Activated T-helper 17 cell treated with anti-CD3 and anti-CD28 coated beads, Interleukin-2, amount 50 U/mL, for 72 hours (primary cell): ENCODE measurements at regions not wholly inside any gene's neighbourhood (a gene's known extent, or its start where the extent isn't known, plus 50 kb on each side); places are given as distances from the start of the nearest gene placed in this dataset.

Experiments used
- ATAC-seq: fragments of 150-1000 bp; cut with Tn5 transposase; replicated peaks from 2 replicates; pipeline ENCODE4 v1.10.0; 2021; ENCODE audit warnings: mild to moderate bottlenecking, moderate library complexity
- H3K27ac Mint-ChIP-seq: one replicate; pipeline ENCODE4 v1.8.0; 2022; ENCODE audit warnings: mixed read lengths
- H3K27me3 Mint-ChIP-seq: one replicate; pipeline ENCODE4 v1.8.0; 2022; ENCODE audit warnings: mixed read lengths
- H3K36me3 Mint-ChIP-seq: one replicate; pipeline ENCODE4 v1.8.0; 2022; ENCODE audit warnings: low read depth, mild to moderate bottlenecking, mixed read lengths
- H3K4me1 Mint-ChIP-seq: one replicate; pipeline ENCODE4 v1.8.0; 2022; ENCODE audit warnings: mixed read lengths
- H3K4me3 Mint-ChIP-seq: one replicate; pipeline ENCODE4 v1.8.0; 2022; ENCODE audit warnings: mild to moderate bottlenecking, mixed read lengths
- H3K9me3 Mint-ChIP-seq: one replicate; pipeline ENCODE4 v1.8.0; 2022; ENCODE audit warnings: mixed read lengths

DNA sequence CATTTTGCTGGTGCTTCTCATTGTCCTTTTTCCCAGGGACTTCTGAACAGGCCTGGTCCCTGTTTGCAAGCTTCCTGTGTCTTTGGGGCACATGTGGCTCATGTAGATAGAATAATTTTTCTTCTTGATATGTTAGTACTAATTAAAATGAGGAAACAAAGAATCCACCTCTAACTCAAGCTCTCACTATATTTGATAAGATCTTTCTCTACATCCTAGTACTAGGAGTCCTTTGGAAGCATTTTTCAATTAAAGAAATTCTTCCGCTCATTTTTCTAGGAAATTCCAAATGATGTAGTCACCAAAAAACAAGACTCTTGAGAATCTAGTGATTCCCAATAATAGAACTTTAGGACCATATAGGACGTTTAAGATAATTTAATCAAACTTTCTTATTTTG is 165.3 kb downstream of the SEC61B start:
- Mint-ChIP-seq H3K9me3 (no peaks in the 10 kb centered on the region), H3K27ac (no peak overlapping the region), H3K4me3 (no peak overlapping the region), H3K4me1 (no peaks in the 10 kb centered on the region), H3K36me3 (no peaks in the 10 kb centered on the region), H3K27me3 (peaks cover 21% of the 10 kb centered on the region)
- no peak for ATAC-seq

DNA sequence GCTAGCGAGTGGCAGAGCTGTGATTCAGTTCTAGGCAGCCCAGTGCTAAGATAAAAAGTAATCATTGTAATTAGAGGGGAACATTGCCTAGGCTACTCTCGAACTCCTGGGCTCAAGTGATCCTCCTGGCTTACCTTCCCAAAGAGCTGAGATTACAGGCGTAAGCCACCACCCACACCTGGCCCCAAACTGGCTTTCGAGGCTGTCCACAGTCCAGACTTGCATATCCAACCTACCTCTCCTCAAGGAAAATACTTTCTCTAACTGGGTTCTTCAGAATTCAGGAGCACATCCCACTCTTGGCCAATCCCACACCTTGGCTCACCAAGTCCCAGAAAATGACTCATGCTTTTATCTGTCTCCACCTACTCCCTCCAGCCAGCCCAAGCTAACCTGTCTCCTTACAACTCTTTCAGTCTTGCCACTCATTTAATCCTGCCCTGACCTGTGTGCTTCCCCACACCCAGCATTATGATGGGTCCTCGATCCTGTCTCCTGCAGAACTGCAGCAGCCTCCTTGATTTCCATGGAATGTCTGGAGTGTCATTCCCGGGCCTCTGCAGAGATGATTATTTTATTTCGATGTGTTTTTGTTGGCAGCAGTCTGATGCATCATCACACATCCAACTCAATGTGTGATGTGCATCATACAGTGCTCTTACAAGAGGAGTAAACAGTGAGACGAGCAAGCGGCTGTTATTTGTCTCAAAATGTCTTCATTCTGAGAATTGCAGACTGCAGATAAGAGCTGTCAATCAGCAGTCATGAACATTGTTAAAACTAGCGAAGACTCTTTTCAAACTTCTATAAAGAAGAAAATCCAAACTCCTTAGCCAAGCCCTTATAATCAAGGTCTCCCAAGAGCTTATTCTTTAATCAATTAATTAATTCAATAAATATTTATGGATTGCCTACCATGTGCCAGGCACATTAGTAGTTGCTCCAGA is 167.3 kb downstream of the SEC61B start:
- ATAC-seq = no peak
- Mint-ChIP-seq H3K36me3 (no peaks in the 10 kb centered on the region), H3K27ac (no peak overlapping the region), H3K9me3 (no peaks in the 10 kb centered on the region), H3K27me3 (peaks cover 8% of the 10 kb centered on the region), H3K4me3 (no peak overlapping the region), H3K4me1 (no peaks in the 10 kb centered on the region)

DNA sequence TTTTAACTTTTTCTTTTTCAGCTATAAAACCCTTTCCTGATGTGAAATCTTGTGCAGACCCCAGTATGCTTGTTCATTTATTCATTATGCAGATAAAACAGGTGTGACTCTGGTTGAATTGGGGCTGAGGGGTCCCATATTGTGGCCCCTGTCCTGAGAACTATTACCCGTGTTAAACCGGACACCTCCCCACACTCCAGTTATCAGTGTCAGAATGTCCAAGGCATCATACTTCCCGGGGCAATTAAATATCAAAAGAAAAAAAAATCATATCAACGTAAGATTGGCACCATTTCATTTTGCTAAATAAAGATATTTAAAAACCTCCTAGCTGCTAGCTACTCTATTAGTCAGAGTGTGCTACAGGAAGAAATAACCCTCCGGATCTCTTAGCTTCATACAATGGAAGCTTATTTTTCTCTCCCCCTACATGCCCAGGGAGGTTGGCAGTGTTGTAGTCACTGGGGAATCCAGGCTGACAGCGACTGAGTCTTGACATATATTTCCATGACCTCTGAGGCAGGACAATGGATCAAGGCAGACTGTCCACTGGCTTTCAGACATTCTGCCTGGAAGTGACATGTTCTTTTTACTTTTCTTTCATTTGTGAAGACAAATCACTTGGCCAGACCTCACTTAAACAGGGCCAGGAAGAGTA is 170.0 kb downstream of the SEC61B start:
- Mint-ChIP-seq H3K36me3 (no peaks in the 10 kb centered on the region), H3K27me3 (no peaks in the 10 kb centered on the region), H3K27ac (no peak overlapping the region), H3K4me1 (no peaks in the 10 kb centered on the region), H3K9me3 (no peaks in the 10 kb centered on the region), H3K4me3 (no peak overlapping the region)
- ATAC-seq = no peak

DNA sequence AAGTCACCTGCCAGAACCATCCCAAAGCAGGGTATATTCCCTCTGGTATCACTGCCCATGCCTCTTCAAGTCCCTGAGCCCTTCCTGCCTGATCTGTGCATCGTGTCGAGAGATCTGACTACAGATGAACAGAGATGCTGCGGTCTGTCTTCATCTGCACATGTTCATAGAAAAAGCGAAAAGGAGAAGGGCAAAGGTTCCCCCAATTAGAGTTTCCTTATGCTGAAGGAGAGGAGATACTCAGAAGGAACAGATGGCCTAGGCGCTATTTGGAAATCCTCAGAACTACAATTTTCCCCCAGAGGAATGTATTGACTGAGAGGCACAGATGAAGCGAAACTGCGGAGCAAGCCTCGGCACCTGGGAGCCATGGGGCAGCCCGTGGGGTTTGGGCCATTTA is 170.9 kb downstream of the SEC61B start:
- no peak for ATAC-seq
- Mint-ChIP-seq H3K27me3 (no peaks in the 10 kb centered on the region), H3K27ac (no peak overlapping the region), H3K4me3 (no peak overlapping the region), H3K4me1 (no peaks in the 10 kb centered on the region), H3K9me3 (no peaks in the 10 kb centered on the region), H3K36me3 (no peaks in the 10 kb centered on the region)

DNA sequence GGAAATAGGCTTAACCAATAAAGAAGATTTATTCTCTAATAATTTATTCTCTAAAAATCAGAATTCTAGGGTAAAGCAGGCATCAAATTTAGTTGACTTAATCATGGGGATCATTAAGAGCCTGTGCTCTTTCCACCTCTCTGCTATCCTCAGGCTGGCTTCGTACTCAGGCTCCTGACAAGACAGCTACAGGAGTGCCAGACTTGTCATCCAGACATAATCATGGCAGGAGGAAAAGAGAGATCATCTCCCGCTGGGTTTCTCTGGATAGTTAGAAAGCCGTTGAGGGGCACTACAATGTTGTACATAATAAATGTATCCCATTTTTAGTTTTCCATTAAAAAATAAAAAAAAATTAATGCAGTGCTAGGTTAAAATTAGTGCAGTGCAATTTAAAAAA is 171.9 kb downstream of the SEC61B start:
- no peaks in the 10 kb centered on the region for H3K4me1 Mint-ChIP-seq
- H3K27ac Mint-ChIP-seq = no peak overlapping the region
- H3K4me3 Mint-ChIP-seq = no peak overlapping the region
- no peaks in the 10 kb centered on the region for H3K36me3 Mint-ChIP-seq
- H3K27me3 Mint-ChIP-seq = no peaks in the 10 kb centered on the region
- ATAC-seq = no peak
- no peaks in the 10 kb centered on the region for H3K9me3 Mint-ChIP-seq

DNA sequence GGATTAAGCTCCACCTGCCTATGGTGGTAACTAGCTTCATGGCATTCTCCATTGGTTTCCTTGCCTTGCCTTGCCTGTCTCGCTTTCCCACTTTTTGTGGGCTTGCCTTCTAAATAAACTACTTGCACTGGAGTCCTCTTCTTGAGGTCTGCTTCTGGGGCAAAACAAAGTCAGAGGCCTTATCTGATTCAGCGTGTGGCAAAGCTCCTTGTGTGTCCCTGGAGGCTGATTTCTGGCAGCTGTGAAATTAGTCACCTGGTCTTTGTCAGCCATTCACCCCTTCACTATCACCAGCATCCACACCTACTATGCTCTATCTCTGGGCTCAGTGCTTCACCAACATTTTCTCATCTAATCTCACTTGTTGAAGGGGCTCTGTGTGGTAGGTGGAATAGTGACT is 176.2 kb downstream of the SEC61B start:
- no peak for ATAC-seq

DNA sequence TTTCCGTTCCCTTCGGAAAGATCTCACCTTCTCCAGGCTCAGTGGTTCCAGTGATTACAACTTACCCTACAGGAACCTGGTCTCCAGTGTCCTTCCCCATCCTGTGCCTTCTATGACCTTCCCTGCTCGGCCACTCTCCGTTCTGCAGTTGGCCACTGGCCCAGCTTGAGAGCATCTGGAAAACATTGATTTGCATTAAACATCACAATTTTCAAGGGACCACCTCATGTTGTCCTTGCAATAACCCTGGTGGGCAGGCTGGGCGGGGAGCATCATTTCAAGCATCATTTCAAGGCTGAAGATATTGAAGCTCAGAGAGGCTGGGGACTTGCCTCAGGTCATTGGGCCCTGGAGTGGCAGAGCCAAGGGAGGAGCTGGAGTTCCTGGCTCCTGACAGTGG is 177.4 kb downstream of the SEC61B start:
- Mint-ChIP-seq H3K27me3 (peaks cover 8% of the 10 kb centered on the region), H3K4me1 (no peaks in the 10 kb centered on the region), H3K27ac (no peak overlapping the region), H3K9me3 (no peaks in the 10 kb centered on the region), H3K36me3 (no peaks in the 10 kb centered on the region), H3K4me3 (no peak overlapping the region)
- no peak for ATAC-seq

More for the DNA sequence above, 176.2 kb downstream of the SEC61B start:
- Mint-ChIP-seq H3K27ac (no peak overlapping the region), H3K9me3 (no peaks in the 10 kb centered on the region), H3K4me3 (no peak overlapping the region), H3K36me3 (no peaks in the 10 kb centered on the region), H3K27me3 (peaks cover 8% of the 10 kb centered on the region), H3K4me1 (no peaks in the 10 kb centered on the region)

DNA sequence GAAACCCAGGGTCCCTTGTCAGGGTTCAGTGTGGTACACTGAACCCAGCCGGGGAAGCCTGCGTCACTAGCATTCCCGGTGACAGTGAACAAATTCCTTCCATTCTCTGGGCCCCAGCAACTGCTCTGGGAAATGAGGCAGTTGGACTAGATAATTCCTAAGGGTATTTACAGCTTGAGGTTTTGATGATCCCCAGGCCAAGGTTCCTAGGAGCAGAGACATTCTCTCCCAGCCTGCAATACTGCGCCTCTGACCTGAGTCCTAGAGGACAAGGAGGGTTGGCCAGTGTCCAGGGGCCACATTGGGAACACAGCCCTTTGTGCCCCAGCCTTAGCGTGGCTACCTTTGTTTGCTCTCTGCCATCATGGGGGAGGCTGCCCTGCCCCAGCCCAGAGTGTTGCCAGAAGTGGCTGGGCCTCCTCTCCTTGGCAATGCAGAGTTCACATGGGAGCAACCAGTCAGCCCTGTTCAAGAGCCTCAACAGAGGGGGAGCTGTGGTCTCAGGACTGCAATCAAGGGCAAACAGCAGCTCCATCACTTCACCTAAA is 178.2 kb downstream of the SEC61B start:
- Mint-ChIP-seq H3K27me3 (peaks cover 12% of the 10 kb centered on the region), H3K27ac (no peak overlapping the region), H3K4me3 (no peak overlapping the region), H3K4me1 (no peaks in the 10 kb centered on the region), H3K36me3 (no peaks in the 10 kb centered on the region), H3K9me3 (no peaks in the 10 kb centered on the region)
- no peak for ATAC-seq

DNA sequence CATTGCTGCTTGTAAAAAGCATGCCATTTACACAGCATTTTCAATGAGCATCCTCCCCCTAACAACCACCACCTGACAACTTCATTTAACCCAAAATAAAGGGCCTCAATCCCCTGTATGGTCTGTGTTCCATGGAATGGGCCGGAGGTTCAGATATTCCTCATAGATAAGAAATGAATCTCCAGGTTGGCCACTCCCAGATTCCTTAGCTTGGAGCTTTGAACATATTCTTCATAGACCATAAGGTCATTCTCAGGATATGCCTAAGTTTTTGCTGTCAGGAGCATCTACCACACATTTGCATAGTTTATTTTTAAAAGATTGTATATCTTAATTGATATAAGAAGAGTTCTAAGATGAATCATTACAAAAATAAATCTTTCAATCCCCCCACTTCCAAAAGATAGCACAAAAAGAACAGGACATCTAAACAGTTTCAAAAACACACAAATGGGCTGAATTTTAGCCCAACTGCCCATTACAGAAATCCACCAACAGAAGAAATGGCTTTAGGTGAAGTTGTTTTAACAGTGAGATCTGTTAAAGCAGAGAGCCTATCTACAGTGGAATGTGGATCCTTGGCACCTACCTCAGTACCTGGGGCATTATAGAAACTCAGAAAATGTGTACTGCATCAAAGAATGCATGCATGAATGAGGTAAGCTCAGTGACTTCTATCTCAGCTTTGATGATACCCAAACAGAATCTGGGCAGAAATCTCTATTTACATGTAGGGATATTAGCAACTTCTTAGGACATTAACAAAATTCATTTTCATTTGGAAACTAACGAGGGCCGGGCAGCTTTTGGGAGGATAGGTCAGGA is 179.8 kb downstream of the SEC61B start:
- H3K36me3 Mint-ChIP-seq = no peaks in the 10 kb centered on the region
- H3K4me1 Mint-ChIP-seq = no peaks in the 10 kb centered on the region
- H3K9me3 Mint-ChIP-seq = no peaks in the 10 kb centered on the region
- no peak for ATAC-seq
- no peak overlapping the region for H3K27ac Mint-ChIP-seq
- no peak overlapping the region for H3K4me3 Mint-ChIP-seq
- peaks cover 12% of the 10 kb centered on the region for H3K27me3 Mint-ChIP-seq

DNA sequence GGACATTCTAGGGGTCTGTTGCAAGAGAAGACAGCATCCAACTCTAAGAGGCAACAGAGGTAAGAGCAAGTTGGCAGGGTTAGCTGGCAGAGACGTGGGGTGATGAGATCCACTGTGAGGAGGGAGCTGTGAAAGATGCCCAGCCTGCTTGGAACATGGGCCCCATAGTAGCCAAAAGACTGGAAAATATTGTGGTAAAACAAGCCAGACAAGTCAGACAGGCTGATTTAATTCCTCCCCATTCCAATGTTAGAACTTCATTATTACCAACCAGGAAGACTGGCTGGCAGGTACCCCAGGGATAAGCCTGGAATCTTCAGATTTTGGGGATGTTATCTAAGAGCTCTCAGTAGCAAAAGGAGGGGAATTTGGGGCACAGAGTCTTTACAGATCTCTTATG is 181.3 kb downstream of the SEC61B start:
- no peak overlapping the region for H3K4me3 Mint-ChIP-seq
- H3K4me1 Mint-ChIP-seq = no peaks in the 10 kb centered on the region
- no peak for ATAC-seq
- H3K36me3 Mint-ChIP-seq = no peaks in the 10 kb centered on the region
- no peak overlapping the region for H3K27ac Mint-ChIP-seq
- peaks cover 12% of the 10 kb centered on the region for H3K27me3 Mint-ChIP-seq
- no peaks in the 10 kb centered on the region for H3K9me3 Mint-ChIP-seq

DNA sequence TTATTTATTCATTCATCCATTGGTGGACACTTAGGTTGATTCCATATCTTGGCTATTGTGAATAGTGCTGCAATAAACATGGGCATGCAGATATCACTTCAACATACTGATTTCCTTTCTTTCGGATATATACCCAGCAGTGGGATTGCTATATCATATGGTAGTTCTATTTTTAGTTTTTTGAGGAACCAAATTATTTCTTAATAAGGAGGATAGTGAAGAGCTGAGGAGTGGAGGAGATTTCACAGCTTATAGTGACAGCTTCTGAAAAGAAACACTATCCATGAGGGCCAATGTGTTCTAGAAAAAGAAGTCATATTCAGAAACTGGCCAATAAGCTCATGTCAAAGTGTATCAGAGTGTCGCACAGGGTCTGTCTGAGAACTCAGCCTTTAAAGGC is 183.3 kb downstream of the SEC61B start:
- Mint-ChIP-seq H3K27me3 (peaks cover 12% of the 10 kb centered on the region), H3K36me3 (no peaks in the 10 kb centered on the region), H3K27ac (no peak overlapping the region), H3K9me3 (no peaks in the 10 kb centered on the region), H3K4me1 (no peaks in the 10 kb centered on the region), H3K4me3 (no peak overlapping the region)
- no peak for ATAC-seq

DNA sequence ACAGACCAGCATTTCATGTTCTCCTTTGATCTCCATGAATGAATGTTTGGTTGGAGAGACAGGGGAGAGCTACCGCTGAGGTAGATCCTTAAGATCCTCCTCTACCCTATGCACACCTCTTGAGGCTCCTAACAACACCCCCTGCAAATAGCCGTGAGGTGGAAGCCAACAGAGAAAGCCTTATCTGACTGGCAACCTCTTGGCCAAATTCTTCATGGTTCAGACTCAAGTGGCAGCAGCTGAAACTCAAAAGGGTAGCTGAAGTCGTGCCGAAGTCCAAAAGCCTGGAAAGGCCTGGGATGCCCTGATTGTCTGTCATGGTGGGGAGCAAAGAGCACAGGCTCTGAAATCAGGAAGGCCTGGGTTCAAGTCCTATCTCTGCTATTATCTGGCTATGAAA is 184.9 kb downstream of the SEC61B start:
- Mint-ChIP-seq H3K9me3 (no peaks in the 10 kb centered on the region), H3K4me1 (no peaks in the 10 kb centered on the region), H3K27me3 (peaks cover 9% of the 10 kb centered on the region), H3K36me3 (no peaks in the 10 kb centered on the region), H3K4me3 (no peak overlapping the region), H3K27ac (no peak overlapping the region)
- ATAC-seq = no peak

DNA sequence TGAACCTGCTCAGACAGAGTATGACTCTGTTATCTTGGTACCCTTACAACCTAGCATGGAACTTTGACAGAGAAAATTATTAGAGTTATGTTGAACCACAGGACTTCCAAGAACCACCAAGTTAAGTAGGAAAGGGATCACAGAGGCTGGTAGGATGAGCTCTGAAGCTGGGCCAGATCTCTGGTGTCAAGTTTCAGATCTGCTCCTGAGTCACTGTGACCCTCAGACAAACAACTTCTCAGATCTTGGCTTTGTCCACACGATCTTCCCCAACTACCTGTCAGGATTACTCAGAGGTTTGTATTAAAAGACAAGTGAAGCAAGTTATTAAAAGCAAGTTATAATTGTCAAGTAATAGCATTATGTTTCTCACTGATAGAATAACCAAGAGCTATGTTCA is 189.0 kb downstream of the SEC61B start:
- Mint-ChIP-seq H3K9me3 (no peaks in the 10 kb centered on the region), H3K4me1 (no peaks in the 10 kb centered on the region), H3K36me3 (no peaks in the 10 kb centered on the region), H3K4me3 (no peak overlapping the region), H3K27ac (no peak overlapping the region), H3K27me3 (peaks cover 4% of the 10 kb centered on the region)
- no peak for ATAC-seq

DNA sequence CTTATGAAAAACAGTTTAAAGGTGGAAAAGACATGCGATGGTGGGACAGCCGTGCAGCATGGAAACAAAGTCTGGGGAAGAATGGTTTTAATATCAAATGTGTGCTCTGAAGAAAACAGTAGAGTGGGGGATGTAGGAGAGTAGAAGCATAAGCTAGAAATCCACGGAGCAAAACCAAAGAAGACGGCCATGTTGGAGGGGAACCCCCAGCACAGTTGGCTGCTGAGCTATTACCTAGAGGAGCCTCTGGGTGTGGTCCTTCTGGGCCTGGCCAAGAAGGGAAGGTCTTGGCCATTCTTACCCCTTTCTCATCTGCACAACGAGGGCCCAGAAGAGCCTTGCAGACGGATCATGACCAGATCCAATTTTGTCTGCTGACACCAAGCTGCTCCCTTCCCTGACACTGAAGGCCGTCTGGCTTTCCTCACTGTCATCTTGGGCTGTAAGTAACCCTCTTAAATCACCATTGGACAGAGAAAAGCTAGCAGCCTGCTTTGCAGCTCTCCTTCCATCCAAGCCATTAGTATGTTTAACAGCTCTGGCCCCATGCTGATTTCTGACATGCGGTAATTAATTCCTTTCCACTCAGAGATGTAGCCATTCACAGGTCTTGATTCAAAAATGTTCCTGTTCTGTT is 189.5 kb downstream of the SEC61B start:
- H3K27ac Mint-ChIP-seq = no peak overlapping the region
- no peaks in the 10 kb centered on the region for H3K9me3 Mint-ChIP-seq
- ATAC-seq = no peak
- H3K4me3 Mint-ChIP-seq = no peak overlapping the region
- H3K36me3 Mint-ChIP-seq = no peaks in the 10 kb centered on the region
- H3K27me3 Mint-ChIP-seq = peaks cover 4% of the 10 kb centered on the region
- no peaks in the 10 kb centered on the region for H3K4me1 Mint-ChIP-seq
